Right atrium auricular region (tissue), 2 donors: ENCODE measurements at regions not wholly inside any gene's neighbourhood (a gene's known extent, or its start where the extent isn't known, plus 50 kb on each side); places are given as distances from the start of the nearest gene placed in this dataset.

Experiments
- DNase-seq: peaks from one replicate; pipeline ENCODE4 v3.0.0-alpha.2; 2019; ENCODE audit warnings: low spot score
- H3K27ac ChIP-seq, 2 donors: fragments of 200-600 bp; sonication (generic); 1 replicate in 1 of 2; 2 replicates in 1 of 2; pipeline ENCODE4 v1.5.1; 2016 to 2019
- H3K27me3 ChIP-seq, 2 donors: fragments of 200-600 bp; sonication (generic); one replicate each; pipeline versions ENCODE4 v1.5.1 to v1.6.0; 2017 to 2019
- H3K36me3 ChIP-seq: fragments of 200-600 bp; sonication (generic); one replicate; pipeline ENCODE4 v1.5.1; 2016
- H3K4me1 ChIP-seq, 2 donors: fragments of 200-600 bp; sonication (generic); one replicate each; pipeline versions ENCODE4 v1.5.1 to v1.6.0; 2017 to 2019
- H3K4me3 ChIP-seq, 2 donors: fragments of 200-600 bp; sonication (generic); 1 replicate in 1 of 2; 2 replicates in 1 of 2; pipeline ENCODE4 v1.5.1; 2017 to 2019; ENCODE audit warnings: mild to moderate bottlenecking in 1 of 2, moderate library complexity in 1 of 2
- H3K9me3 ChIP-seq, 2 donors: fragments of 200-600 bp; sonication (generic); one replicate each; pipeline ENCODE4 v1.5.1; 2019
- TF ChIP-seq, protein P1 (sequence below), 2 donors: fragments of 200-600 bp; sonication (generic); IDR thresholded peaks; one replicate each; pipeline ENCODE4 v1.5.1; 2019; ENCODE audit warnings: antibody characterized with exemption in 2 of 2

DNA sequence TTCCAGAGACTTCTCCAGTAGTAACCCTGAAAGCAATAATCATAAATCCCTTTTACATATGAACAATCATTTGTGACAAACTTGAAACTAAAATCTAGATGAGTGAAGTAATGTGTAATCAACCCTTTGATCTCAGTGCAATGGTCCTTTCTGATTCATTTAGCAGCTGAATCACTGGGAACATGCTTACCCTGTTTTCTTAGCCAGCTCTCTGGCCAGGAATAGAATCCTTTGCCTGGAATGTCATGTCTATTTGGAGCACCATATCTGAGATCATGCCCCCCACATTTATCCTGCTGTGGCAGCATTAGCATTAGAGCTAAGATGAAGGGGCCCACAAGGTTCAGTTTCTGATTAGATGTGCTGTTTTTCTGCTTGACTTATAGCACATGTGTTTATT lies 309.8 kb downstream of the OXSM start:
- DNase-seq = no peak

DNA sequence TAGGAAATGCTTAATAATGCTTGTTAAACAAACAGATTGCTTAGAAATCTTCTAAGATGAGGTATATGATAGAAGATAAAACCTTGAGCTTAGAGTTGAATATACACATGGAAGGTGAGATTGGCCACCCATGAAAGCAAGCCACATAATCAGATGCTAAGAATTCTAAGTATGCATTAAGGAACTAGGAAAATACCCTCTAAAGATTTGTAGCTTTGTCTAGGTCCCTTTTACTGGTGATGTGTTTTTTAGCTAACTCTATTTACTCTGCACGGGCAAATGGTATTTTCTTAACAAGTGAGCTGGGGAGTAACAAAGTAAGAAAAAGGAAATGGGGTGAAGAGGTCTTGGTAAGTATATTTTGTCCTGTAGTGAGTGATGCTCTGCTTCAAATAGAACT lies 310.3 kb downstream of the OXSM start:
- no peak for DNase-seq
- Histone ChIP-seq H3K9me3 (peaks cover 0 to 13% of the 10 kb centered on the region in 2 donors), H3K27me3 (no peaks in the 10 kb centered on the region), H3K4me3 (no peak overlapping the region), H3K4me1 (peaks cover 0 to 42% of the 10 kb centered on the region in 2 donors), H3K27ac (peak overlapping the region; percentile 72 to 89), H3K36me3 (no peaks in the 10 kb centered on the region)
- TF ChIP-seq, protein P1, sequence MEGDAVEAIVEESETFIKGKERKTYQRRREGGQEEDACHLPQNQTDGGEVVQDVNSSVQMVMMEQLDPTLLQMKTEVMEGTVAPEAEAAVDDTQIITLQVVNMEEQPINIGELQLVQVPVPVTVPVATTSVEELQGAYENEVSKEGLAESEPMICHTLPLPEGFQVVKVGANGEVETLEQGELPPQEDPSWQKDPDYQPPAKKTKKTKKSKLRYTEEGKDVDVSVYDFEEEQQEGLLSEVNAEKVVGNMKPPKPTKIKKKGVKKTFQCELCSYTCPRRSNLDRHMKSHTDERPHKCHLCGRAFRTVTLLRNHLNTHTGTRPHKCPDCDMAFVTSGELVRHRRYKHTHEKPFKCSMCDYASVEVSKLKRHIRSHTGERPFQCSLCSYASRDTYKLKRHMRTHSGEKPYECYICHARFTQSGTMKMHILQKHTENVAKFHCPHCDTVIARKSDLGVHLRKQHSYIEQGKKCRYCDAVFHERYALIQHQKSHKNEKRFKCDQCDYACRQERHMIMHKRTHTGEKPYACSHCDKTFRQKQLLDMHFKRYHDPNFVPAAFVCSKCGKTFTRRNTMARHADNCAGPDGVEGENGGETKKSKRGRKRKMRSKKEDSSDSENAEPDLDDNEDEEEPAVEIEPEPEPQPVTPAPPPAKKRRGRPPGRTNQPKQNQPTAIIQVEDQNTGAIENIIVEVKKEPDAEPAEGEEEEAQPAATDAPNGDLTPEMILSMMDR (IDR thresholded peaks at IDR 0.05) = no peak

More for the DNA sequence above, 309.8 kb downstream of the OXSM start:
- H3K36me3 ChIP-seq = no peaks in the 10 kb centered on the region
- TF ChIP-seq, protein P1 (IDR thresholded peaks at IDR 0.05) = no peak
- no peak overlapping the region for H3K4me3 ChIP-seq
- H3K27me3 ChIP-seq = no peaks in the 10 kb centered on the region
- peak overlapping the region; percentile 72 to 89 for H3K27ac ChIP-seq
- H3K4me1 ChIP-seq = peaks cover 0 to 37% of the 10 kb centered on the region in 2 donors
- H3K9me3 ChIP-seq = peaks cover 0 to 13% of the 10 kb centered on the region in 2 donors

DNA sequence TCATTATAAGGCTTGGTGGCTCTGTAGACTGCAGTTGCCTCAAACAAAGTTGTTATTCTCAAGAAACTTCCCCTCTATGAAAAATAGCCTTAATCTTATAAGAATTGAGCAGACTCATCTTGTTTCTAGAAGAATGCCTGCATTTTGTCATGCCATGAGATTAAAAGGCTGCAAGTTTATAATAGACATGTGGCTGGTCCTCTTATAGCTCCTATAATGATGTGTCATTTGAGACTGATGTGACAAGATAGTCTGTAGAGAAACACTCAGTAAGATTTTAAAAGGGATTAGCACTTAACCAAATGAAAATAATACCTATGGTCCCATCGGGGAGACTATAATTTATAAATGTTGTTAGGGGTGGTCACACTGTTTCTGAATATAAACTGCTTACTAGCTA lies 312.5 kb downstream of the OXSM start:
- Histone ChIP-seq H3K27me3 (no peaks in the 10 kb centered on the region), H3K36me3 (no peaks in the 10 kb centered on the region), H3K4me1 (peaks cover 0 to 58% of the 10 kb centered on the region in 2 donors), H3K4me3 (no peak overlapping the region), H3K9me3 (peaks cover 0 to 7% of the 10 kb centered on the region in 2 donors), H3K27ac (peak overlapping the region; percentile 41 to 89)
- DNase-seq = no peak
- TF ChIP-seq, protein P1 (IDR thresholded peaks at IDR 0.05) = no peak

GRCh38 chr3:26104851-26105251 lies 315.0 kb downstream of the OXSM start:
- no peaks in the 10 kb centered on the region for H3K36me3 ChIP-seq
- H3K4me3 ChIP-seq = no peak overlapping the region
- no peaks in the 10 kb centered on the region for H3K27me3 ChIP-seq
- TF ChIP-seq, protein P1 (IDR thresholded peaks at IDR 0.05) = no peak
- no peaks in the 10 kb centered on the region for H3K9me3 ChIP-seq
- H3K4me1 ChIP-seq = peaks cover 0 to 45% of the 10 kb centered on the region in 2 donors
- no peak for DNase-seq
- H3K27ac ChIP-seq = peak overlapping the region; percentile 11 to 70

- H3K9me3 ChIP-seq = no peaks in the 10 kb centered on the region
- peaks cover 0 to 41% of the 10 kb centered on the region in 2 donors for H3K4me1 ChIP-seq
- no peak overlapping the region for H3K4me3 ChIP-seq
- TF ChIP-seq, protein P1 (IDR thresholded peaks at IDR 0.05) = no peak
- no peak for DNase-seq
- H3K27me3 ChIP-seq = no peaks in the 10 kb centered on the region
- H3K27ac ChIP-seq = peak overlapping the region; percentile 11 to 70
- H3K36me3 ChIP-seq = no peaks in the 10 kb centered on the region
These were observed 315.4 kb downstream of the OXSM start for GRCh38 chr3:26105261-26105660.

DNA sequence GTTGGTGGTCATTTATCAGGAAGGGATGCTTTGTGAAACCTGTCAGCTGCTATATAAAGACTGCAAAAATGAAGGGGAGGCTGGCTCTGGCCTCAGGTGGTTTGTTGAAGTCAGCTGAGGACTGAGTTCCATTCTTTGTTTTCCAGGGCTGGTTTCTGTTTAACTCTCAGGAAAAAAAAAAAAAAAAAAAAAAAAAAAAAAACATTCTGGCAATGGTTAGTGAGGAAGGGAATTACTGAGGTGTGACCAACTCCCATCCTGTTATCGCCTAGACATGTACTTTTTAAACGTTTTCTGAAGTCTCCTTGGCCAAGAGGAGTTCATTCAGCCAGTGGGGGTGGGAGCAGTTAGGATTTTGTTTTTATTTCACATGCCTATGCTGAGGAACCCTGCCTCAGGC lies 316.3 kb downstream of the OXSM start:
- Histone ChIP-seq H3K36me3 (no peaks in the 10 kb centered on the region), H3K27me3 (no peaks in the 10 kb centered on the region), H3K27ac (peak overlapping the region in 1 of 2 donors; percentile 70), H3K4me1 (peaks cover 0 to 32% of the 10 kb centered on the region in 2 donors), H3K9me3 (no peaks in the 10 kb centered on the region), H3K4me3 (no peak overlapping the region)
- no peak for DNase-seq
- TF ChIP-seq, protein P1 (IDR thresholded peaks at IDR 0.05) = no peak
